SK-N-MC (cell line): ENCODE measurements at regions not wholly inside any gene's neighbourhood (a gene's known extent, or its start where the extent isn't known, plus 50 kb on each side); places are given as distances from the start of the nearest gene placed in this dataset.

Experiments
- DNase-seq: peaks from one replicate; pipeline ENCODE4 v3.0.0-alpha.2; 2011; ENCODE audit warnings: low read depth, low spot score
- H3K27ac ChIP-seq: fragments of 200-600 bp; sonication (generic); 2 replicates; pipeline ENCODE4 v1.5.1; 2016; ENCODE audit warnings: mixed run types
- H3K36me3 ChIP-seq: fragments of 200-600 bp; sonication (generic); 2 replicates; pipeline ENCODE4 v1.6.1; 2017; ENCODE audit warnings: antibody characterized with exemption, low read length, mixed read lengths; ENCODE audit not compliant: insufficient read depth
- H3K4me3 ChIP-seq: fragments of 200-600 bp; sonication (generic); 2 replicates; pipeline ENCODE4 v1.5.1; 2016
- H3K9ac ChIP-seq: fragments of 200-600 bp; sonication (generic); 2 replicates; pipeline ENCODE4 v1.8.0; 2017; ENCODE audit warnings: mixed run types, mixed read lengths; ENCODE audit not compliant: insufficient read length
- H3K9me3 ChIP-seq: fragments of 200-600 bp; sonication (generic); 2 replicates; pipeline ENCODE4 v1.6.1; 2017; ENCODE audit warnings: low read depth, mild to moderate bottlenecking, antibody characterized with exemption, low read length, moderate library complexity, mixed read lengths
- EZH2 ChIP-seq: fragments of 200-600 bp; sonication (generic); IDR thresholded peaks from one replicate; pipeline ENCODE4 v1.6.1; 2017; ENCODE audit warnings: antibody characterized with exemption
- FOXP2 ChIP-seq: optimal IDR thresholded peaks from 2 replicates; pipeline ENCODE3; 2011; ENCODE audit warnings: mild to moderate bottlenecking, moderate library complexity; ENCODE audit not compliant: insufficient read depth; ENCODE audit errors: extremely low read length, control extremely low read depth
- POLR2AphosphoS5 ChIP-seq: IDR thresholded peaks from 2 replicates; pipeline ENCODE4 v1.6.1; 2012; ENCODE audit warnings: mild to moderate bottlenecking, low read depth, low read length, borderline replicate concordance

GRCh38 chr18:40570615-40571014 is 1384.4 kb upstream of the PIK3C3 start:
- no peaks in the 10 kb centered on the region for H3K9me3 ChIP-seq
- no peak for DNase-seq
- no peak overlapping the region for H3K4me3 ChIP-seq
- H3K36me3 ChIP-seq: no peaks in the 10 kb centered on the region
- no peak overlapping the region for H3K27ac ChIP-seq
- TF ChIP-seq EZH2 (no peak), POLR2AphosphoS5 (no peak), FOXP2 (no peak)
- no peak overlapping the region for H3K9ac ChIP-seq

DNA sequence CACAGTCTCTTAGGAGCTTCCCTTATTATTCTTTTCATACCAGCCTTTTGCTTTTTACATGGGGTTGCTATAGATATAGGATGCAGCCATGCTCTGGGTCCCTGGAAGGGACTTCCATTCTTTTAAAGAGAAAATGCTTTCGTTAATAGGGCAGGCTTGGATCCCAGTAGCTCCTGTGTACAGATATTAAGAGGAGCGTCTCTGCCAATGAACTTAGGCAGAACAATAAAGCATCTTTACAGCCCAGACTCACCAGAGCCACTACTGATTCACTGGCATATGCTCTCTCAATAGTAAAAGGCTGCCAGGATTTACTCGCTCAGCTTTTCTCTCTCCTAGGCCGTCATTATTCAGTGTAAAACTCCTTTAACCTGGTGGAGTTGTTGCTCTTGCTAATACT is 1385.4 kb upstream of the PIK3C3 start:
- no peak overlapping the region for H3K27ac ChIP-seq
- TF ChIP-seq POLR2AphosphoS5 (no peak), EZH2 (no peak), FOXP2 (no peak)
- no peak for DNase-seq
- no peaks in the 10 kb centered on the region for H3K9me3 ChIP-seq
- H3K36me3 ChIP-seq: no peaks in the 10 kb centered on the region
- no peak overlapping the region for H3K4me3 ChIP-seq
- no peak overlapping the region for H3K9ac ChIP-seq

- Histone ChIP-seq H3K27ac (no peak overlapping the region), H3K9me3 (no peaks in the 10 kb centered on the region), H3K36me3 (no peaks in the 10 kb centered on the region), H3K4me3 (no peak overlapping the region), H3K9ac (no peak overlapping the region)
- TF ChIP-seq POLR2AphosphoS5 (no peak), EZH2 (no peak), FOXP2 (no peak)
- no peak for DNase-seq
Measured at GRCh38 chr18:40566510-40566844, 1388.6 kb upstream of the PIK3C3 start.

DNA sequence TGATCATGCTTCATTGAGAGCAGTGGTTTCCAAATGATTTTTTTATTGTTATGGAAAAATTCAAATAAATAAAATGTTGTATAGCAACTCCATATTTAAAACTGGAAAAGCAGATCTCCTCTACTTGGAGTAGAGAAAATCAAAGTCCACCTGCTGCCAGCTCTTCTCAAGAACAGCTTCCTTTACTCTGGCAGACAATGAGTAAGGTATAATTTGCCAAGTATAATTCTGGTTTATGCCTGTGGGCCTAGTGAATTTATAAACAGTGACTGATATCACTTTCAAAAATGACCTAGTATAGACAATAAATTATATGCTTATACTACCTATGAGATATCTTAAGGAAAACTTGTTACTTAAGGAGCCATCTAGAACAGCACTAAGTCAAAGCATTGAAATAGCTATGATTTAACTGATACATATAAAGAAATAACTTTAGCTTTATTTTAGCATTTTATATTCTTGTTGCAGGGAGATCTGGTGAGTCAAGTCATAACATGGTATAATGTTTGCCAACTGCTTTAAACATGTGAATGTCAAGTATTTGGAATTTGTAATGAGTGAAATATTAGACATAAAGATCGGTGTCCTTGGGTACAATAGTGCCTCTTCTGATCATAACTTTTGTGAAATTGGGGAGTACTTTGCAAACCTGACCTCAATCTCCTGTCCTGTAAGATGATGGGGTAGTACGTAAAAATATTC is 1389.1 kb upstream of the PIK3C3 start:
- H3K27ac ChIP-seq: no peak overlapping the region
- H3K9ac ChIP-seq: no peak overlapping the region
- no peaks in the 10 kb centered on the region for H3K9me3 ChIP-seq
- DNase-seq: no peak
- H3K36me3 ChIP-seq: no peaks in the 10 kb centered on the region
- H3K4me3 ChIP-seq: no peak overlapping the region
- TF ChIP-seq FOXP2: no peak
- no peak for TF ChIP-seq EZH2
- TF ChIP-seq POLR2AphosphoS5: no peak

DNA sequence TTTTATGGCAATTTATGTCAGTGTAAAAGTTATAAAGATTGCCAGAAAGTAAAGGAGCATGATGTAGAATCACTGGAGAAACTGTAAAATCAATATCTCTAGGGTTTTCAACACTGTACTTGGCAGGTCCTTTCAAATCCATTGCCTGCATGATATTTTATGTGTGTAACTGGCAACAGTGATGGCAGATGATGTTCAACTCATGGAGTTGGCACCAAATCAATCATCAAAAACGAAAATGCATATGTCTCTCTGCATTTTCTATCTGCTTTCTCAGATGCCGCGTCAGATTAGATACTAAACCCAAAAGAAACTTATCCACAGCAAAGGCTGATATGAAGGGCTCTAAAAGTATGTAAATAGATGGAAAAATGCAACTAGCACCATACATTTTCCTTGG is 1395.5 kb upstream of the PIK3C3 start:
- H3K4me3 ChIP-seq: no peak overlapping the region
- H3K27ac ChIP-seq: no peak overlapping the region
- H3K9me3 ChIP-seq: no peaks in the 10 kb centered on the region
- H3K9ac ChIP-seq: no peak overlapping the region
- no peak for DNase-seq
- TF ChIP-seq EZH2 (no peak), POLR2AphosphoS5 (no peak), FOXP2 (no peak)
- no peaks in the 10 kb centered on the region for H3K36me3 ChIP-seq

DNA sequence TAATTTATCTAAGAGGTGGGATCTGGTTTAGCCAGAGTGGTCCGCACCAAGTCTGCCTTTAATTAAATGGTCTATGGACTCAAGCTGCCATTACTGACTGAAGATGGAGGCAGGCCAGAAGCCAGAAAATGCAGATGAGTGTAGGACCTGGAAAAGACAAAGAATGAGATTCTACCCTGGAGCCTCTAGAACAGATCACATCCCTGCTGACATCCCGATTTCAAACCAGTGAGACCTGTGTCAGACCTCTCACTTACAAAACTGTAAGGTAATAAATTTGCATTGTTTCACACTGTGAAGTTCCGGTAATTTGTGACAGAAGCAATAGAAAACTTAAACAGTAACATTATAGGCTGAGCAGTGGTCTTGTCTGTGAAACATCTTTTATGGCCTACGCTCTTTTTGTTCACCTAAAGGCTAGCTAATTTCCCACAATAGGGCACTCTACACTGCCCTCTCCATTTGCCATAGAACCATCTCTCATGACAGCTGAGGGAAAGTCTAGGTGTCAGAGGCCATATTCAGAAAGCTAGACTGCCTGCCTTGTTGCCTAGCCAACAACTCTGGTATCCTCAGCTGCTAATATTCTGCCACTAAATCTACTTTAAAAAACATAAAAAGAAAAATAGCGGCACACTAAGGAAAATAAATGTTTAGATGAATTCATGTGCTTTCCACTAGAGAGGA is 1396.2 kb upstream of the PIK3C3 start:
- no peaks in the 10 kb centered on the region for H3K36me3 ChIP-seq
- no peak overlapping the region for H3K4me3 ChIP-seq
- H3K27ac ChIP-seq: no peak overlapping the region
- no peak overlapping the region for H3K9ac ChIP-seq
- TF ChIP-seq POLR2AphosphoS5: no peak
- TF ChIP-seq EZH2: no peak
- H3K9me3 ChIP-seq: no peaks in the 10 kb centered on the region
- DNase-seq: no peak

DNA sequence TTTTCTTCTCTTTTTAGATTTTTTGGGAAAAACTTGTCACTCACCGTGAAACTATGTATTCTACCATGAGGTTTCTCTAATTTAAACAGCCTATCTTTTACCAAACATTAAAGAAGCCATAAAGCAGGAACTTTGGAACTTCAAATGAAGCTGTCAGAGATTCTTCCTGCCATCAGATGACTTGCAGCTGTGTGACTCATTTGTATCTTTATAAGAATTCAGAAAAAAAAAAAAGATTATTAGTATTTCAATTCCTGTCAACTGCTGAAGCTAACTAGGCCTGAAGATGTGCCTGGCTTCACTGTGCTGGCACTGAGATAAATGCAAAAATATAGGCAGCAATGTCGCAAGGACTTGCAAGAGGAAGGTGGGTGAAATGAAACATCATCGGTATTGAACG is 1399.1 kb upstream of the PIK3C3 start:
- Histone ChIP-seq H3K27ac (no peak overlapping the region), H3K9me3 (no peaks in the 10 kb centered on the region), H3K4me3 (no peak overlapping the region), H3K9ac (no peak overlapping the region), H3K36me3 (no peaks in the 10 kb centered on the region)
- TF ChIP-seq EZH2 (no peak), FOXP2 (no peak), POLR2AphosphoS5 (no peak)
- DNase-seq: no peak

DNA sequence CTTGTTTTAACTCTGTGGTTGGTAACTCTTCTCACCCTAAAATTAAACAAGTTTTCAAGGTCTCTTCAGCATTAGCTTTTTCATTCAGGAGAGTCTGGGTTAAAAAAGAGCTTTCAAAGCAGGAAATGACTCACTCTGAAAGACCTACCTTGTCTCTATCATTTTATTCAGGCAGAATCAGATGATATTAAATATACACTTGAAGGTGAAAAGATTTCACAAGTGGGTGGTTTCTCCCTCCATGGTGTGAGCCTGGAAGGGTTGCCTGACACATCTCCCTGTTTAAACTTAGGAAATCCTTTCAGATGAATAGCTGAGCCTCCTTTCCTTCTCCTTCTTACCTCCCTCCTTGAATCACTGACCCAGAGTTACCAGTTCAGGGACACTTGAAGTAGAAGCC is 1402.0 kb upstream of the PIK3C3 start:
- Histone ChIP-seq H3K4me3 (no peak overlapping the region), H3K9ac (no peak overlapping the region), H3K9me3 (no peaks in the 10 kb centered on the region), H3K27ac (no peak overlapping the region), H3K36me3 (no peaks in the 10 kb centered on the region)
- DNase-seq: no peak
- TF ChIP-seq FOXP2 (no peak), POLR2AphosphoS5 (no peak), EZH2 (no peak)

- no peak for DNase-seq
- no peak overlapping the region for H3K9ac ChIP-seq
- no peaks in the 10 kb centered on the region for H3K9me3 ChIP-seq
- TF ChIP-seq POLR2AphosphoS5: no peak
- TF ChIP-seq FOXP2: no peak
- no peak for TF ChIP-seq EZH2
- no peak overlapping the region for H3K27ac ChIP-seq
- no peaks in the 10 kb centered on the region for H3K36me3 ChIP-seq
- H3K4me3 ChIP-seq: no peak overlapping the region
Measured at GRCh38 chr18:40546875-40547274, 1408.2 kb upstream of the PIK3C3 start.
